Thymus (tissue), 11 donors: ENCODE measurements at regions not wholly inside any gene's neighbourhood (a gene's known extent, or its start where the extent isn't known, plus 50 kb on each side); places are given as distances from the start of the nearest gene placed in this dataset.

Experiments used
- DNase-seq, 9 donors: peaks; one replicate each; pipeline ENCODE4 v3.0.0-alpha.2; 2013; ENCODE audit warnings: low spot score in 9 of 9, low read depth in 6 of 9, missing footprints in 1 of 9
- H3K27ac ChIP-seq, 2 donors: one replicate each; pipeline ENCODE4 v1.5.1; 2013; ENCODE audit warnings: control low read depth in 1 of 2, low read depth in 1 of 2, low read length in 1 of 2, mild to moderate bottlenecking in 1 of 2, moderate library complexity in 1 of 2
- H3K27me3 ChIP-seq, 2 donors: one replicate each; pipeline ENCODE4 v1.5.1; 2013; ENCODE audit warnings: low read length in 1 of 2; ENCODE audit not compliant: control insufficient read depth in 2 of 2, insufficient read depth in 1 of 2
- H3K36me3 ChIP-seq, 2 donors: one replicate each; pipeline ENCODE4 v1.5.1; 2013; ENCODE audit warnings: low read length in 1 of 2, mild to moderate bottlenecking in 1 of 2, moderate library complexity in 1 of 2; ENCODE audit not compliant: control insufficient read depth in 2 of 2, insufficient read depth in 2 of 2
- H3K4me1 ChIP-seq, 2 donors: one replicate each; pipeline ENCODE4 v1.5.1; 2013; ENCODE audit warnings: low read length in 2 of 2; ENCODE audit not compliant: control insufficient read depth in 2 of 2, insufficient read depth in 2 of 2
- H3K4me3 ChIP-seq, 2 donors: one replicate each; pipeline ENCODE4 v1.5.1; 2013; ENCODE audit warnings: low read length in 2 of 2, control low read depth in 1 of 2, mild to moderate bottlenecking in 1 of 2
- H3K9me3 ChIP-seq, 2 donors: one replicate each; pipeline ENCODE4 v1.5.1; 2013; ENCODE audit warnings: low read length in 1 of 2, mild to moderate bottlenecking in 1 of 2; ENCODE audit not compliant: control insufficient read depth in 2 of 2, insufficient read depth in 1 of 2
- WGBS: extraction: QIAGEN DNeasy Blood & Tissue Kit; methylation state at CpG from one replicate; pipeline ENCODE4 v1.1.7; 2013; 5-methylcytosine and 5-hydroxymethylcytosine counted together
- donor health status: healthy.

- DNase-seq = no peak
- WGBS = 94% methylated on average over 1 of the region's 1 CpG
- Histone ChIP-seq H3K27ac (no peak overlapping the region), H3K4me3 (no peak overlapping the region), H3K36me3 (no peaks in the 10 kb centered on the region), H3K27me3 (no peaks in the 10 kb centered on the region), H3K9me3 (no peaks in the 10 kb centered on the region), H3K4me1 (peaks cover 0 to 25% of the 10 kb centered on the region in 2 donors)
Observed at GRCh38 chr2:74742471-74742870, 88.4 kb downstream of the SEMA4F start.

GRCh38 chr2:74743039-74743438 is 89.0 kb downstream of the SEMA4F start:
- DNase-seq = no peak
- Histone ChIP-seq H3K9me3 (no peaks in the 10 kb centered on the region), H3K4me1 (peaks cover 0 to 25% of the 10 kb centered on the region in 2 donors), H3K27me3 (no peaks in the 10 kb centered on the region), H3K4me3 (no peak overlapping the region), H3K27ac (no peak overlapping the region), H3K36me3 (no peaks in the 10 kb centered on the region)
- 68% methylated on average over 5 of the region's 5 CpGs for WGBS

- no peak for DNase-seq
- Histone ChIP-seq H3K36me3 (no peaks in the 10 kb centered on the region), H3K4me1 (peaks cover 0 to 25% of the 10 kb centered on the region in 2 donors), H3K4me3 (no peak overlapping the region), H3K27ac (no peak overlapping the region), H3K27me3 (no peaks in the 10 kb centered on the region), H3K9me3 (no peaks in the 10 kb centered on the region)
- WGBS = 95% methylated on average over 7 of the region's 7 CpGs
Observed at GRCh38 chr2:74743778-74744177, 89.7 kb downstream of the SEMA4F start.

GRCh38 chr2:74744731-74745515 is 89.0 kb upstream of the HK2 start:
- no peak for DNase-seq
- no peak overlapping the region for H3K27ac ChIP-seq
- H3K36me3 ChIP-seq = no peaks in the 10 kb centered on the region
- 91% methylated on average over 4 of the region's 4 CpGs for WGBS
- H3K9me3 ChIP-seq = no peaks in the 10 kb centered on the region
- no peaks in the 10 kb centered on the region for H3K27me3 ChIP-seq
- no peak overlapping the region for H3K4me3 ChIP-seq
- peaks cover 0 to 30% of the 10 kb centered on the region in 2 donors for H3K4me1 ChIP-seq

- Histone ChIP-seq H3K27ac (no peak overlapping the region), H3K4me3 (no peak overlapping the region), H3K36me3 (no peaks in the 10 kb centered on the region), H3K27me3 (no peaks in the 10 kb centered on the region), H3K9me3 (no peaks in the 10 kb centered on the region), H3K4me1 (peaks cover 0 to 31% of the 10 kb centered on the region in 2 donors)
- peak in 3 of 9 donors; percentile 21 to 40 (median 25) for DNase-seq
- WGBS = 81% methylated on average over 8 of the region's 8 CpGs
Observed at GRCh38 chr2:74745766-74746165, 88.2 kb upstream of the HK2 start.

- H3K36me3 ChIP-seq = no peaks in the 10 kb centered on the region
- H3K27ac ChIP-seq = no peak overlapping the region
- WGBS = 96% methylated on average over 2 of the region's 2 CpGs
- no peaks in the 10 kb centered on the region for H3K9me3 ChIP-seq
- peaks cover 0 to 31% of the 10 kb centered on the region in 2 donors for H3K4me1 ChIP-seq
- no peak overlapping the region for H3K4me3 ChIP-seq
- no peaks in the 10 kb centered on the region for H3K27me3 ChIP-seq
- DNase-seq = no peak
Observed at GRCh38 chr2:74746480-74746879, 87.4 kb upstream of the HK2 start.

- Histone ChIP-seq H3K4me3 (no peak overlapping the region), H3K27ac (no peak overlapping the region), H3K36me3 (no peaks in the 10 kb centered on the region), H3K4me1 (peaks cover 0 to 31% of the 10 kb centered on the region in 2 donors), H3K27me3 (no peaks in the 10 kb centered on the region), H3K9me3 (no peaks in the 10 kb centered on the region)
- no peak for DNase-seq
- WGBS = 94% methylated on average over 7 of the region's 7 CpGs
Observed at GRCh38 chr2:74747411-74748080, 86.4 kb upstream of the HK2 start.

- H3K36me3 ChIP-seq = no peaks in the 10 kb centered on the region
- peaks cover 0 to 31% of the 10 kb centered on the region in 2 donors for H3K4me1 ChIP-seq
- WGBS = 95% methylated on average over 3 of the region's 3 CpGs
- no peaks in the 10 kb centered on the region for H3K27me3 ChIP-seq
- no peaks in the 10 kb centered on the region for H3K9me3 ChIP-seq
- H3K4me3 ChIP-seq = no peak overlapping the region
- no peak overlapping the region for H3K27ac ChIP-seq
- no peak for DNase-seq
Observed at GRCh38 chr2:74748665-74749064, 85.3 kb upstream of the HK2 start.

GRCh38 chr2:74749432-74749831 is 84.5 kb upstream of the HK2 start:
- Histone ChIP-seq H3K36me3 (no peaks in the 10 kb centered on the region), H3K27ac (no peak overlapping the region), H3K27me3 (no peaks in the 10 kb centered on the region), H3K4me1 (peaks cover 0 to 30% of the 10 kb centered on the region in 2 donors), H3K9me3 (no peaks in the 10 kb centered on the region), H3K4me3 (no peak overlapping the region)
- WGBS = 84% methylated on average over 3 of the region's 3 CpGs
- no peak for DNase-seq
